ENCODE measurements at regions not wholly inside any gene's neighbourhood (a gene's known extent, or its start where the extent isn't known, plus 50 kb on each side); places are given as distances from the start of the nearest gene placed in this dataset.

DNA sequence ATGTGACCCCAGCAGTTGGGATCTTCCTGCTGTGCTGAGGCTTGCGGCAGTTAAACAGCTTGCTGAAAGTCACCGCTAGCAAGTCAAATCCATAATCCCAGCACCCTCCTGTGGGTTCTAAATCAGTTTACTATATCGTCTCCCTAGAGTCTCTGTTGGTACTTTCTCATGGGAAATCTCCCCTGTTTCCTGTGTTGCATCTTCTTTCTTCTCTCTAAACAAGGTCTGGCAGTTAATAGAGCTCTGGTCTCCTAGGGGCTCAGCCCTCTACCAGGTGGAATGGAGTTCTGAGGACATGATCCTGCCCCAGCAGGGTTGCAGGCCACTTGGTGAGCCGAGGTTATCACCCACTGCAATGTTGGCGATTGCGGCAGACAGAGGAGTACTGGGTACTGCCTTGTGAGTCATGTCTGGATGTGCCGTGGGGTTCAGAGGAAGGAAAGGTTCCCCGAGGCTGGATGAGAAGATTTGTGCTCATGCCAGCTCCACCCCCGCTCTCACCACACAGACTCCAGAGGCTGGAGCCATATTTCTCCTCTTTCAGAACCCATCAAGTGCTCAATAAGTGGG lies 59.4 kb upstream of the SIX2 start:
- DNase-seq (ENCODE audit: low spot score): no peak

DNA sequence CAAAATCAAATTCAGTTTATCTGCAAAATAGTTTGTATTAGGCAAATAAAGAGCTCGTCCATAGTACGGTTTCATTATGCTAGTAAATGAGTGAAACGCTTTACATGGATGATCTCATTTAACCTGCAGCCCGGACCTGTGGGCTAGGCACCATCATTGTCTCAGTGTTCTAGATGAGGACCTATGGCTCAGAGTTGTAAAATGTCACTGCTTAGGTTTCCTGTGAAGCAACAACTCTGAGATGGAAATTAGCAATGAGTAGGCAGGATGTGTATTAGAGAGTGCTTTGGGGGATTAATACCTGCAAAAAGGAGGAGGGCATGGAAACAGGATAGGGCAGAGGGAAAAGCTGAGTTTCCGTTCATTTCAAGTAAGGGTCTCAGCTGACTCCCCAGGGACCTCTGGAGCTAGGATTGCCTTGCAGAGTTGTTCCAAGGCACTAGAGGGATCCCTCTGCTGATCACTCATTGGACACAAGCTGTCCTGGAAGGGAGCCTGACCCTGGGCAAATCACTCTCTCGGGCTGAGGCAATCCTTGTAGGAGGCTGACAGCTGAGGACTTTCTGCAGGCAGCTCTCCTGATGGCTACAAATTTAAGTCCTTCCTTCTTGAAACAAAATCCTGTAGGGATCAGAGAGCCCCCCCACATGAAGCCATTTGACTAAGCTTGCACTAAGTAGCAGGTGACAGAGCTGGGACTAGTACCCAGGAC lies 58.8 kb upstream of the SIX2 start:
- no peak for DNase-seq (ENCODE audit: low spot score)
